Omental fat pad (tissue), 3 donors: ENCODE measurements at regions not wholly inside any gene's neighbourhood (a gene's known extent, or its start where the extent isn't known, plus 50 kb on each side); places are given as distances from the start of the nearest gene placed in this dataset.

ENCODE experiments used
- ATAC-seq: fragments of 150-250 bp; one replicate; pipeline ENCODE4 v1.9.1; 2016; ENCODE audit warnings: mild to moderate bottlenecking, moderate library complexity; ENCODE audit not compliant: low FRiP score
- DNase-seq: peaks from one replicate; pipeline ENCODE4 v3.0.0-alpha.2; 2019; ENCODE audit warnings: low spot score
- CTCF ChIP-seq, 3 donors: fragments of 450-650 bp; IDR thresholded peaks; one replicate each; pipeline ENCODE4 v1.5.1; 2016 to 2017; ENCODE audit warnings: antibody characterized with exemption in 3 of 3, mild to moderate bottlenecking in 3 of 3, moderate library complexity in 2 of 3

GRCh38 chr11:92828556-92828955 is 140.9 kb upstream of the MTNR1B start:
- DNase-seq (no peak), ATAC-seq (no peak)
- TF ChIP-seq CTCF (IDR thresholded peaks at IDR 0.05), result no peak

GRCh38 chr11:92829121-92829520 is 140.3 kb upstream of the MTNR1B start:
- no peak for TF ChIP-seq CTCF (IDR thresholded peaks at IDR 0.05)
- DNase-seq (no peak), ATAC-seq (no peak)

- TF ChIP-seq CTCF (IDR thresholded peaks at IDR 0.05), result no peak
- ATAC-seq (no peak), DNase-seq (no peak)
Measured at GRCh38 chr11:92829671-92830070, 139.8 kb upstream of the MTNR1B start.

- TF ChIP-seq CTCF (IDR thresholded peaks at IDR 0.05), result no peak
- no peak for DNase-seq
- no peak for ATAC-seq
Measured at GRCh38 chr11:92830377-92831155, 138.9 kb upstream of the MTNR1B start.

GRCh38 chr11:92834296-92835020 is 135.0 kb upstream of the MTNR1B start:
- DNase-seq (no peak), ATAC-seq (no peak)
- no peak for TF ChIP-seq CTCF (IDR thresholded peaks at IDR 0.05)

- TF ChIP-seq CTCF (IDR thresholded peaks at IDR 0.05), result no peak
- no peak for ATAC-seq
- no peak for DNase-seq
Measured at GRCh38 chr11:92837595-92837994, 131.9 kb upstream of the MTNR1B start.
